ENCODE measurements at regions not wholly inside any gene's neighbourhood (a gene's known extent, or its start where the extent isn't known, plus 50 kb on each side); places are given as distances from the start of the nearest gene placed in this dataset.
A peak's percentile ranks its signal among the peaks of the same experiment; 100 is the strongest.

- TF ChIP-seq ZNF449 (tag by site-specific recombination; IDR thresholded peaks at IDR 0.05) (no peak), ZNF654 (tag by site-specific recombination; IDR thresholded peaks at IDR 0.05; ENCODE audit: low read depth) (peak; percentile 66)
Measured at GRCh38 chr13:106619688-106620555, 52.0 kb upstream of the ARGLU1 start (continued).
